H54 (cell line): ENCODE measurements at regions not wholly inside any gene's neighbourhood (a gene's known extent, or its start where the extent isn't known, plus 50 kb on each side); places are given as distances from the start of the nearest gene placed in this dataset.

Experiments used
- DNase-seq: peaks from one replicate; pipeline ENCODE4 v3.0.0; 2011; ENCODE audit warnings: low spot score, mixed read lengths; ENCODE audit not compliant: insufficient read length
- FAIRE-seq: peaks from 3 replicates; lab custom pipeline; 2011; peaks lifted over from hg19 to GRCh38; lab: Jason Lieb, UNC
- POLR2A ChIP-seq: IDR thresholded peaks from 2 replicates; pipeline ENCODE4 v1.6.1; 2011; ENCODE audit warnings: low read depth, mild to moderate bottlenecking, low read length

DNA sequence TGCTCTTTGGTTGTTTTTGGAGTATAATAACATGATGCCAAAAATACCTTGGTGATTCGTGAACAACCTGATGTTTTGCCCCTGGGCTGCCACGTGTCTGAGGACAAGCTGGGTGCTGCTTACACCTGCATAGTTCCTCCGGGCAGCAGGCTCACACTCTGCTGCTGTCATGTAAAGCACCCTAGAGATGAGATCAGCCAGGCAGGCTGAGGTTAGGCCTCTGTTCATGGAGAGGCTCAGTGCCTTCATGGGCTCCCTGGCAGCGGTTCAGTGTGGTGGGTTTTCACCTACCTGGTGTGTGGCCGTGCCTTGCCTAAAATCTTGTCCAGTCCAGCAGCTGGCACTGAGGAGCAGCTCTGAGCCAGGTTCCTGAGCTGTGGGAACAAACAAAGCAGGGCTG, 60.1 kb upstream of the TAGAP start:
- FAIRE-seq = no peak
- no peak for TF ChIP-seq POLR2A
- DNase-seq = no peak

DNA sequence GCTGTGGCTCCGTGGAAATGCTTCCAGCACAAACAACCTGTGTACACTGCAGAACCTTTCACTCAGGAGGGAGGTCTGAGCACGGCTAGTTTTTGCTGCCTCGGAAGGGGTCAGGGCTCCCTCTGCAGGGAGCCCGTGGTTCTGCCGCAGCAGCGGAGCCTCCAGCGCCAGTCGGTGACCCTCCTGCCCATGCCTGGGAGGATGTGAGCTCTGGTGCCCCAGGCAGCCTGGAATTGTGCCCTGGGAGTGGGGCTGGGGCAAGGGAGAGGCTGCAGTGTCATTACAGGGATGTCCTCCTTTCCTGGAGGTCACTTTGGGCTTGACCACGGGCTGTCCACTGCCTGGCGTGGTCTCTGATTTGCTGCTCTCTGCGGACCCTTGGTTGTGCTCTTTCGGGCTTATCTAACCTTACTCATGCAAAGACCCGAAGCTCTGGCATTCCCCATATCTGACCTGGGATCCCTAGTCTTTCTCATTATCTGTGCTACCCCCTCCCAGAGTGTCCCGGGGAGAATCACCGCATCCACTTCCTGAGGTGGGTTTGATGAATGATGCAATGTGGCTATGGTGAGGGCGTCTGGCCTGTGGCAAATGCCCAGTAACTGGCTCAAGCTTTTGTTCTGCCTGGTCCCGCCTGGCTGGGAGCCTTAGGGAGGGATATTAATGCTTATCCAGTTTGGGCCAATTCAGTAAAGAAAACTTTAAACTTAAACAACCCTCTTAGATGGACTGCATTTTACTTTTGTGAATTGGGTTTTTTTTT, 59.6 kb upstream of the TAGAP start:
- TF ChIP-seq POLR2A = no peak
- DNase-seq (peak; percentile 60), FAIRE-seq (no peak)

DNA sequence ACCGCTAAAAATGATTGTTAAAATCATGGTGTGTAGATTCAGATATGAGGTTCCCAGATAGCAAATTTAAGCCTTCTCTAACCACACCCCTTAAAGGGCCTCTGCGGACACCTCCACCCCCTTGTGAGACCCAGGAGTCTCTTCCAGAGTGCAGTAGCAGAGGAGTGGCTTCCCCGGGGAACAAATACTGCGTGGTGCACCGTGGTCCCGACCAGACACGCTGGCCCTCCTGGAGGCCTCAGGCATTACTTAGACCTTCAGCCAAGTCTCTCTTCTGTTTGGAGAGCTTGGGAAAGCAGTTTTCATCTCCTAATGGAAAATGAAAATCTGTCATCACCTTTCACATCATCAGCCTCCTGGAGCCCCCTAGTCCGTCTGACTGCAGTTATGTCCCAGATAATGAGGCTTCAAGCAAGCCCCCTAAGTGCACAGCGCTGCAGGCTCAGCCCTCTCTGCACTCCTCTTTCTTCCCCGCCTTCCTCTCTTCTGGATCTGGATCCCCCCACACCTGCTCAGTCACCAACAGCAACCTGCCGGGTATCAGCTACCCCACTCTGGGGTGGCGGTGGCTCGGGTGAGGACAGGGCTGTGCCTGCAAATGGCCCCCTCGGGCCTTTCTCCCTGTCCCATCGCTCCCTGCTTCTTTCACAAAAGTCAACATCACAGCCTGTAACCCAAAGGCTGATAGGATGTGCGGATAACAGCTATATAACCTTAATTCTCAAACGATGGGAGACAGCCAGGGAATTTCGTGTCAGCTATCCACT, 58.8 kb upstream of the TAGAP start:
- no peak for FAIRE-seq
- TF ChIP-seq POLR2A = no peak
- no peak for DNase-seq

DNA sequence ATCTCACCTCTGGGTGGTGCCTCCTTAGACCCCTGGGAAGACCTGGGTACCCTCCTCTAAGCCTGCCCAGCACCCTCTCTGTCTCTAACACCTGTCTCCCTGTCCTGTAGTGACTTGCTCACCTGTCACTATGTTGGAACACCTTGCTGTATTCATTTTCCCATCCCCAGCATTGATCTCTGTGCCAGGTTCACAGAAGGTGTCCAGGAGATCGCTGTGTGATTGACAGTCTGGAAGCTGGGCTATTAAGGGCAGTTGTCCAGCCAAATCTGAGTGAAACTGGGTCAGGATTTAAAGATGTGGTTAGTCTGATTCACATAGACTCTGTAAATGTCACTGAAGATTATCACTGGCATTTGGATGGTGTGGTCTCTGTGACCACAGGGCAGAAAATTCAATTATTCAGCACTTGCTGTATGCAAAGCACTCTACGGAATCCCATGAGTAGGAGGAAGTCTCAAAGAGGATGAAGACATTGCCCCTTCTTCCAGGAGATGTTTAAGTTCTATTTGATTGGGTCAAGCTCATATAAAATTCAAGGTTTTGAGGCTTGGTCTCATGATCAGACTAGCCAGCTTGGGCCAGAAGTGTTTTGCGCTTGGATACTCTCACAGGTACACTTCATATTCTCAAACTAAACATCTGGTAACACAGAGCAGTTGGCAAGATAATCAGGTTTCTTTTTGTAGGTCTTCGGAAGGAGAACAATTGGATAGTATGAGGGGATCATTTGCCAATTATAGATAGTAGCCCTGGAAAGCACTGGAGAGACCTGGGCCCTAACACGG, 57.8 kb upstream of the TAGAP start:
- no peak for FAIRE-seq
- TF ChIP-seq POLR2A = no peak
- no peak for DNase-seq

DNA sequence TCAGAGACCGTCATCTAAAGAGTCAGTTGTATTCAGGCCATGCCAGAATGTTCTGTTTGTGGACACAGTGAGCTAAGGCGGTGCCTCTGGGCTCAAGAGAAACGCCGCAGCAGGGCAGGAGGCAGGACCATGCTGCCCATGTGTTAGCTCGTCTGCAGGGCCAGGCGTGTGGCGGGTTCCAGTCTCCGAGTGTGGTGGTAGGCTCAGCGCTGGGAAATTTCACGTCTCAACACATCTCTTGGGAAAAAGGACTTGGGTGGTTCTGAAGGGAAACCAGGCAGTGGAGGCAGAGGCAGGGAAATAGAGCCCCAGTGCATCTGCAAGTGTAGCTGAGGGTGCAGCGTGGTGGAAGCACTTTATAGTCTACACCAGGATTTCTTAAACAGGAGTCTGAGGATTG, 56.9 kb upstream of the TAGAP start:
- DNase-seq (no peak), FAIRE-seq (no peak)
- TF ChIP-seq POLR2A = no peak

DNA sequence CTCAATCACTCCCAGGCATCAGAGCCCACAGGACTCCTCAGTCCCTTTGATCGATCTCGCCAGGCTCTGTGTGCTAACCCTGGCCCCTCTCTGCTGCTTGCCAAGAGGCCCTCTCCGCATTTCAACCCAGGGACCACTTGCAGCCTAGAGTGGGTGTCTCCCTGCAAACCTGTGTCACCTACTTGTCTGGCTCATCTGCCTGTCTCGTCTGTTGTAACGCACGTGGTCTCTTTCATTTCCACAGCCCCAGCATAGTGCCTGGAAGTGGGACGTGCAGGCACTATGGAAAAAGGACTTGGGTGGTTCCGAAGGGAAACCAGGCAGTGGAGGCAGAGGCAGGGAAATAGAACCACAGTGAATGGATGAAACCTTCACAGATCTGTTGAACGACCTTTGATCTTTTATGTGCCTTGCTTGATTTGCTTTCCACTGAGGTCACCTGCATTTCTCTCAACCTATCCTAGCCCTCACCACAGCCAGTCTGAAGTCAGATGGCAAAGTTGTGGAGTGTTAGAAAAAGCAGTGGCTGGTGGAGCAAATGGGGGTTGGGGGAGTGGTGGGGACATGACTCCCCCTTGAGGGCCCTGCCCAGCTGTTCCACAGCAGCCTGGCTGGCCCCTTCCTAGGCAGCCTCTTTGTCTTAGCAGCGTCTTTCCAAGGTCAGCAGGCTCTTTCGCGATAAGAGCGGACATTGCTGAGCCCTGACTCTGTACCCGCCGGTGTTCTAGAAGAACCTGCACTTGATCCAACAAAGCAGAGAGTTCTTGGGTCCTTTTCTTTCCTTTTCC, 55.8 kb upstream of the TAGAP start:
- FAIRE-seq = no peak
- no peak for DNase-seq
- no peak for TF ChIP-seq POLR2A

DNA sequence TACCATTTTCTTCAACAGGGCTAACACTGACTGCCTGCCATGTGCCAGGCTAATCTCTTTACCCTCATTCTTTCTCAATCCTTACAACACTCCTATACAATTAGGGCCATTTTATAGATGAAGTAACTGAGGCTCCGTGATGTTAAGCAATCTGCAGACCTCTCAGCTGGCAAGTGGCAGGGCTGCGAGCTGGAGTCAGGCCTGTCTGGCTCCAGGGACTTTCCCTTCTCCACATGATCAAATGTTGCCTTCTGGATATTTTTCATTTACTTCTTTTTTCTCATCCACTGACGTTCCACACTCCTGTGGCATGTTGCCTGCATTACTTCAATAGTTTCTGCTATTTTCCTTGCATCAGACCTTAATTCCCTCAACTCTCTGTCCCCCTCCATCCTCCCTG, 55.2 kb upstream of the TAGAP start:
- FAIRE-seq = no peak
- no peak for TF ChIP-seq POLR2A
- DNase-seq = no peak

DNA sequence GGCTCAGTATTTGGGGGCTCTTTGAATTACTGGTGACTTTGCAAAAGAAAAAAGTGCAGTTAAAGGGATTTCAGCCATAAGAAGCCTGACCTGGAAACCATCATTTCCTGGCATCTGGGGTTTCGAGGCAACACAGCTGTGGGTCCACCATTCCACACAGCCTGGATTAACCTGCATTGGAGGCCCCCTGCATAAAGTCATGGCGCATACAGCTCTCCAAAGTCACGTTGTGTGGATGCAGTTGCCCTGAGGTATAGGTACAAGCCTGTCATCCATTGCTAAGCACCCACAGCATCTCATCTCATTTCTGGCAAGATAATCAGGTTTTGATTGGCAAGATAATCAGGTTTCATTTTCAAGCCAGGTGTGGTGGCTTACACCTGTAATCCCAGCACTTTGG, 54.5 kb upstream of the TAGAP start:
- FAIRE-seq (no peak), DNase-seq (no peak)
- no peak for TF ChIP-seq POLR2A

DNA sequence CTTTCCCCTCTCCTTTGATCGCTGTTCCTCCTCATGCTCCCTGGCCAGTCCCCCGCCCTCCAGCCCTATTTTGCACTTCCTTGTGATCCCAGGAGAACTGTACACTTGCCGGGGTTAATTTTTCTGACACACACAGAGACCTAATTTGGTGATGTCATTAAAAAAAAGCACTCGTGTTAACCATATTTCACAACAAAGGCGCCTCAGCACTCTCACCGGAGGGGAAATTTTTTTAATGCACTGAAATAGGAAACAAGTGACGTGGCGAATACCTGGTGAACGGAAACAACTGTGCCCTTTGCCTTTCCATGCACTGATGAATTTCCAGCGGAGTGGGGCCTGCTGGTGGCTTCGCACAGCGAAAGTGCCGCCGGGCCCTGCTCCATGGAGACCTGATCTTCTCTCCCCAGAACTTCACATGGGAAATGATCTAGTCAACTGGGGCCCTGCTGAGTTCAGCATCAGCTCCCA, 53.9 kb upstream of the TAGAP start:
- DNase-seq (no peak), FAIRE-seq (no peak)
- TF ChIP-seq POLR2A = no peak

DNA sequence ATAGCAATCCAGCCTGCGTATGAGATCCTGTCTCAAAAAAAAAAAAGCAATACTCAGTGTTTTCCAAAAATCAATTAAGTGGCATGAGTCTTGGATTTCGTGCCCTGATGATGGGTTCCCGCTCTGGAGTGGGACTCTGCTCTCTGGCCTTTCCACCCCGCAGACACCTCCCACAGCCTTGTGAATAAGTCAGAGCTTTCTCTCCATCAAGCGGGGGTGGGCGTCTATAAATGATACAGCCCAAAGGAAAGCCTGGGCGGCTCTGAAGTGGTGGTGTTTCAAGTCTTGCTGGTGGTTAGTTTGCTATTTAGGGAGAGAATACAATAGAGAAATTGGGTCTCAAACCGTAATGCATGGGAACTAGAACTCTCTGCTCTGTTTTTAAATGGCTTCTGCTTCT, 52.5 kb upstream of the TAGAP start:
- DNase-seq = no peak
- TF ChIP-seq POLR2A = no peak
- no peak for FAIRE-seq

DNA sequence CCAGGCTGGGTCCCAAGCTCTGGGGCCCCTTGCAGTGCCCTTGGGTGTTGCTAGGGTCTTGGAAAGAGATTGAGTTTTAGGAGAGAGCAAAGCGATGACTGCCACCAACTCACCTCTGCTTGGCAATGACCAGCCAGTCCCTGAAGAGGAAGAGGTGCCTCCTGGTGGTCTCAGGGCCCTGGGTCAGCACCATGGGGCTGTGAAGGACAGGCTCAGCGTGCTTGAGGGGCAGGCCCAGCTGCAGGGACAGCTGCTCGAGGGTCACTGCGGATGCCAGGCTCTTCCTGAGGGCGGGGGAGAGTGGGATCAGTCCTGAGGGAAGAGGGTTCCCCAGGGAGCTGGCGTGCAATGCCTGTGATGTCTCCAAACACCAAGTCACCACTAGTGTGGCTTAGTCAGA, 50.8 kb upstream of the TAGAP start:
- no peak for TF ChIP-seq POLR2A
- DNase-seq = no peak
- FAIRE-seq = no peak

DNA sequence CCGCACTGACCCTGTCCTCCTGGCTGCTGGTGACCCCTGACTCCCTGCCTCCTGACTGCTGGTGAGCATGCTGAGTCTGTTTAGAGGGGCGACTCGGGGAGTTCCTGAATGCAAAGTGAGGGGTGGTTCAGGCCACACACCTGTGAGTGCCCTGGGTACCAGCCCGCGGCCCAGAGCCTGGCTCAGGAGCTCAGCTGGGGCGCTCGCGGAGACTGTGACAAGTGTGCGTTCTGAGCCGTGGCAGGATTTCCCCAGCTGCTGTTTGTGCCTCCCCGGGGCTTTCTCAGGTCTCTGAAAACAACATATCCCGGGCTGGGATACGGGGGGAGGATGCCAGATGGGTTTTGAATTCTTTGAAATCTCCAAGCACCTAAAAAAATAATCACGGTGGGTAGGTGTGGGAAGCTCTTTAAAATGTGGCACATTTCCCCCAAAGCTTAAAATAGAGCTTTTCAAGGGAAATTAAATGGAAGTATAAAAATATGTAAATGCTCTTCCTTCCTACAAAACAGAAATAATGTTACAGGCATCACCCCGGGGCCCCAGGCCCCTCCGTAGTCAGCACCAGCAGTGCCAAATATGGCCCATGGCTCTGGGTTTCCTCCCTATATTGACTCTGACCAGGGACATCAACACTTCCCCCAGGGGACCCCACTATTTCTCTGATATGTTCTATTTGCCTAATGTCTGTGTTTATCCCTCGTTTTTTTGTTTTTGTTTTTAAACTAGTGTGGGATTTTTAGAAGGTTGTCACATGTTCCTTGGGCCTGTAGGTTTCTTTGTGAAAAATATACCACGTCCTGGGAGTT, 49.9 kb upstream of the TAGAP start:
- FAIRE-seq = no peak
- TF ChIP-seq POLR2A = no peak
- no peak for DNase-seq
